H9 (cell line): ENCODE measurements at regions not wholly inside any gene's neighbourhood (a gene's known extent, or its start where the extent isn't known, plus 50 kb on each side); places are given as distances from the start of the nearest gene placed in this dataset.

Experiments
- DNase-seq: peaks from one replicate; pipeline ENCODE4 v3.0.0-alpha.2; 2017
- H2AFZ ChIP-seq: one replicate; pipeline ENCODE4 v1.6.1; 2013; ENCODE audit warnings: mild to moderate bottlenecking, low read length, control low read depth, moderate library complexity
- H2AK5ac ChIP-seq: 2 replicates; pipeline ENCODE4 v1.6.1; 2013; ENCODE audit warnings: low read length, control low read depth, mixed read lengths; ENCODE audit not compliant: insufficient read length
- H2BK120ac ChIP-seq: one replicate; pipeline ENCODE4 v1.6.1; 2013; ENCODE audit warnings: low read depth, mild to moderate bottlenecking, low read length, control low read depth, inconsistent platforms; ENCODE audit not compliant: poor library complexity, severe bottlenecking
- H2BK12ac ChIP-seq: 2 replicates; pipeline ENCODE4 v1.6.1; 2013; ENCODE audit warnings: low read length, control low read depth, mixed read lengths, low read depth; ENCODE audit not compliant: insufficient read length
- H2BK15ac ChIP-seq: 2 replicates; pipeline ENCODE4 v1.6.1; 2013; ENCODE audit warnings: low read depth, low read length, control low read depth
- H2BK20ac ChIP-seq: one replicate; pipeline ENCODE4 v1.6.1; 2013; ENCODE audit warnings: low read depth, mild to moderate bottlenecking, low read length, control low read depth, inconsistent platforms; ENCODE audit not compliant: poor library complexity, severe bottlenecking
- H2BK5ac ChIP-seq: 2 replicates; pipeline ENCODE4 v1.6.1; 2013; ENCODE audit warnings: low read length, control low read depth, mixed read lengths; ENCODE audit not compliant: insufficient read length
- H3K14ac ChIP-seq: 2 replicates; pipeline ENCODE4 v1.6.1; 2013; ENCODE audit warnings: low read length, control low read depth; ENCODE audit not compliant: insufficient read depth
- H3K18ac ChIP-seq: 2 replicates; pipeline ENCODE4 v1.6.1; 2013; ENCODE audit warnings: low read depth, mild to moderate bottlenecking, mixed read lengths, low read length, control low read depth; ENCODE audit not compliant: insufficient read length
- H3K23ac ChIP-seq: 2 replicates; pipeline ENCODE4 v1.6.1; 2013; ENCODE audit warnings: low read length, control low read depth, mixed read lengths, low read depth; ENCODE audit not compliant: insufficient read length
- H3K23me2 ChIP-seq: 2 replicates; pipeline ENCODE4 v1.6.1; 2013; ENCODE audit warnings: low read depth, mild to moderate bottlenecking, mixed read lengths, low read length, control low read depth; ENCODE audit not compliant: insufficient read length, poor library complexity, severe bottlenecking
- H3K27ac ChIP-seq: 2 replicates; pipeline ENCODE4 v1.5.1; 2013; ENCODE audit warnings: low read length, control low read depth, mixed read lengths, low read depth; ENCODE audit not compliant: insufficient read length
- H3K27me3 ChIP-seq: 2 replicates; pipeline ENCODE4 v1.6.1; 2013; ENCODE audit warnings: low read length, control low read depth, inconsistent platforms; ENCODE audit not compliant: insufficient read depth
- H3K4ac ChIP-seq: 2 replicates; pipeline ENCODE4 v1.6.1; 2013; ENCODE audit warnings: low read depth, mild to moderate bottlenecking, control low read depth, inconsistent platforms, low read length, moderate library complexity
- H3K4me1 ChIP-seq: 2 replicates; pipeline ENCODE4 v1.6.1; 2013; ENCODE audit warnings: low read length, control low read depth, inconsistent platforms; ENCODE audit not compliant: insufficient read depth
- H3K4me2 ChIP-seq: 2 replicates; pipeline ENCODE4 v1.6.1; 2013; ENCODE audit warnings: low read length, control low read depth, mixed read lengths; ENCODE audit not compliant: insufficient read length, insufficient read depth
- H3K56ac ChIP-seq: 2 replicates; pipeline ENCODE4 v1.6.1; 2013; ENCODE audit warnings: low read depth, mild to moderate bottlenecking, mixed read lengths, low read length, control low read depth; ENCODE audit not compliant: insufficient read length
- H3K79me1 ChIP-seq: 2 replicates; pipeline ENCODE4 v1.6.1; 2013; ENCODE audit warnings: low read depth, mild to moderate bottlenecking, moderate library complexity, low read length, control low read depth, inconsistent platforms; ENCODE audit not compliant: insufficient read depth, poor library complexity, severe bottlenecking
- H3K79me2 ChIP-seq: 2 replicates; pipeline ENCODE4 v1.6.1; 2013; ENCODE audit warnings: low read length, control low read depth, inconsistent platforms; ENCODE audit not compliant: insufficient read depth
- H3K9ac ChIP-seq: 2 replicates; pipeline ENCODE4 v1.6.1; 2013; ENCODE audit warnings: low read length, control low read depth, mixed read lengths; ENCODE audit not compliant: insufficient read length; ENCODE audit errors: extremely low read depth
- H3K9me3 ChIP-seq: one replicate; pipeline ENCODE4 v1.6.1; 2013; ENCODE audit warnings: low read depth, low read length, inconsistent platforms; ENCODE audit not compliant: control insufficient read depth
- H3T11ph ChIP-seq: one replicate; pipeline ENCODE4 v1.6.1; 2013; ENCODE audit warnings: mild to moderate bottlenecking, low read length, control low read depth, inconsistent platforms
- H4K20me1 ChIP-seq: one replicate; pipeline ENCODE4 v1.6.1; 2013; ENCODE audit not compliant: control insufficient read depth, insufficient read length, insufficient read depth
- H4K5ac ChIP-seq: 2 replicates; pipeline ENCODE4 v1.6.1; 2013; ENCODE audit warnings: low read depth, mild to moderate bottlenecking, mixed read lengths, low read length, control low read depth; ENCODE audit not compliant: insufficient read length
- H4K8ac ChIP-seq: replicated peaks from 2 replicates; pipeline ENCODE4 v1.6.1; 2013; ENCODE audit warnings: low read length, control low read depth, mixed read lengths, low read depth; ENCODE audit not compliant: insufficient read length
- H4K91ac ChIP-seq: 2 replicates; pipeline ENCODE4 v1.6.1; 2013; ENCODE audit warnings: low read depth, mild to moderate bottlenecking, moderate library complexity, mixed read lengths, low read length, control low read depth; ENCODE audit not compliant: insufficient read length
- H3K27ac Mint-ChIP-seq, 3 experiments: 2 replicates in 2 of 3; 3 replicates in 1 of 3; pipeline ENCODE4 v1.8.0; 2020 to 2021; ENCODE audit warnings: mixed read lengths in 3 of 3, mild to moderate bottlenecking in 1 of 3, moderate library complexity in 1 of 3
- H3K27me3 Mint-ChIP-seq: 2 replicates; pipeline ENCODE4 v1.8.0; 2021; ENCODE audit warnings: low read depth, mild to moderate bottlenecking, moderate library complexity, mixed read lengths
- H3K36me3 Mint-ChIP-seq, 3 experiments: 2 replicates in 2 of 3; 3 replicates in 1 of 3; pipeline ENCODE4 v1.8.0; 2020 to 2021; ENCODE audit warnings: low read depth in 3 of 3, mixed read lengths in 3 of 3; ENCODE audit not compliant: insufficient read depth in 1 of 3
- H3K4me1 Mint-ChIP-seq, 2 experiments: 2 replicates each; pipeline ENCODE4 v1.8.0; 2020; ENCODE audit warnings: mixed read lengths in 2 of 2
- H3K4me3 Mint-ChIP-seq, 2 experiments: 2 replicates in 1 of 2; 3 replicates in 1 of 2; pipeline ENCODE4 v1.8.0; 2020 to 2021; ENCODE audit warnings: mild to moderate bottlenecking in 2 of 2, mixed read lengths in 2 of 2, moderate library complexity in 1 of 2
- H3K9me3 Mint-ChIP-seq, 2 experiments: 2 replicates in 1 of 2; 3 replicates in 1 of 2; pipeline ENCODE4 v1.8.0; 2020; ENCODE audit warnings: mild to moderate bottlenecking in 2 of 2, mixed read lengths in 2 of 2, moderate library complexity in 1 of 2
- WGBS: extraction: QIAGEN DNeasy Blood & Tissue Kit; methylation state at CpG from one replicate; pipeline ENCODE4 v1.1.7; 2013; ENCODE audit warnings: missing lambda C conversion rate, low lambda C conversion rate, mixed read lengths; ENCODE audit not compliant: insufficient read length; ENCODE audit errors: extremely low coverage; 5-methylcytosine and 5-hydroxymethylcytosine counted together
- TF ChIP-seq, protein P1 (sequence below): fragments of 200-600 bp; sonication (generic); conservative IDR thresholded peaks from 3 replicates; pipeline ENCODE4 v1.8.0; 2021; ENCODE audit warnings: antibody characterized with exemption, mild to moderate bottlenecking

GRCh38 chr12:92634202-92634601 lies 68.6 kb upstream of the PLEKHG7 start:
- H2BK5ac ChIP-seq, result no peak overlapping the region
- no peak overlapping the region for H4K5ac ChIP-seq
- H3K36me3 Mint-ChIP-seq, result no peaks in the 10 kb centered on the region
- no peaks in the 10 kb centered on the region for H3K27me3 ChIP-seq
- H3K4me3 Mint-ChIP-seq, result no peak overlapping the region
- no peaks in the 10 kb centered on the region for H3K23me2 ChIP-seq
- no peak overlapping the region for H4K91ac ChIP-seq
- H2AK5ac ChIP-seq, result no peak overlapping the region
- H3K56ac ChIP-seq, result no peak overlapping the region
- no peaks in the 10 kb centered on the region for H3K9me3 Mint-ChIP-seq
- no peak for DNase-seq
- peaks cover 5% of the 10 kb centered on the region in 2 experiments; a peak in 3 of 4 replicates for H3K4me1 Mint-ChIP-seq
- no CpG with 5 or more reads among the region's 6 CpGs for WGBS
- H2BK12ac ChIP-seq, result no peak overlapping the region
- H4K8ac ChIP-seq, result no peak overlapping the region
- no peaks in the 10 kb centered on the region for H3K4me1 ChIP-seq
- H3K4ac ChIP-seq, result no peak overlapping the region
- H2BK15ac ChIP-seq, result no peak overlapping the region
- H2BK20ac ChIP-seq, result no peak overlapping the region
- H3K9me3 ChIP-seq, result no peaks in the 10 kb centered on the region
- no peaks in the 10 kb centered on the region for H3K79me1 ChIP-seq
- H3K18ac ChIP-seq, result no peak overlapping the region
- H3K9ac ChIP-seq, result no peak overlapping the region
- H3K23ac ChIP-seq, result no peak overlapping the region
- H3K4me2 ChIP-seq, result no peak overlapping the region
- TF ChIP-seq, protein P1, sequence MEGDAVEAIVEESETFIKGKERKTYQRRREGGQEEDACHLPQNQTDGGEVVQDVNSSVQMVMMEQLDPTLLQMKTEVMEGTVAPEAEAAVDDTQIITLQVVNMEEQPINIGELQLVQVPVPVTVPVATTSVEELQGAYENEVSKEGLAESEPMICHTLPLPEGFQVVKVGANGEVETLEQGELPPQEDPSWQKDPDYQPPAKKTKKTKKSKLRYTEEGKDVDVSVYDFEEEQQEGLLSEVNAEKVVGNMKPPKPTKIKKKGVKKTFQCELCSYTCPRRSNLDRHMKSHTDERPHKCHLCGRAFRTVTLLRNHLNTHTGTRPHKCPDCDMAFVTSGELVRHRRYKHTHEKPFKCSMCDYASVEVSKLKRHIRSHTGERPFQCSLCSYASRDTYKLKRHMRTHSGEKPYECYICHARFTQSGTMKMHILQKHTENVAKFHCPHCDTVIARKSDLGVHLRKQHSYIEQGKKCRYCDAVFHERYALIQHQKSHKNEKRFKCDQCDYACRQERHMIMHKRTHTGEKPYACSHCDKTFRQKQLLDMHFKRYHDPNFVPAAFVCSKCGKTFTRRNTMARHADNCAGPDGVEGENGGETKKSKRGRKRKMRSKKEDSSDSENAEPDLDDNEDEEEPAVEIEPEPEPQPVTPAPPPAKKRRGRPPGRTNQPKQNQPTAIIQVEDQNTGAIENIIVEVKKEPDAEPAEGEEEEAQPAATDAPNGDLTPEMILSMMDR, result no peak
- no peak overlapping the region for H3K27ac ChIP-seq
- no peak overlapping the region for H3T11ph ChIP-seq
- no peaks in the 10 kb centered on the region for H4K20me1 ChIP-seq
- no peak overlapping the region for H2BK120ac ChIP-seq
- H3K27me3 Mint-ChIP-seq, result no peaks in the 10 kb centered on the region
- H3K14ac ChIP-seq, result no peak overlapping the region
- H3K27ac Mint-ChIP-seq, result no peak overlapping the region
- no peaks in the 10 kb centered on the region for H3K79me2 ChIP-seq
- no peak overlapping the region for H2AFZ ChIP-seq
